ENCODE measurements at regions not wholly inside any gene's neighbourhood (a gene's known extent, or its start where the extent isn't known, plus 50 kb on each side); places are given as distances from the start of the nearest gene placed in this dataset.

DNA sequence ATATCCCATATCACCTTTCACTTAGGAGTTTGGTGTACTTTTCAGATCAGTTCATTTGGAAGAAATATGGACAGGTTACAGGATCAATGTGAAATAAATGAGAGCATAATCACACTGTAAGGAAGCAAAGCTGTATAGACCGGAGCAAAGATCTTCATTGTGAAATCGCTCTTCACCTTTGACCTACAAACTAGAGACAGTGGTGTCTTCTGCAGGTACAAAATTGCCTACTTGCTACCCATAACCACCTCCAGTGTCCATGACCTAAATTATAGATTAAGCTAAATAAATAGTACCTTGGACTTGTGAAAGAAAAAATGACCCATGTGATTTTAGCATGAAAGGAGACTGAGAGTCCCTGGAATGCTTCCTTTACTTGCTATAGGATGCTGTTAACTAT lies 379.5 kb upstream of the SUCLG2 start:
- no peak overlapping the region for H3K9ac ChIP-seq (ENCODE audit: insufficient read length)
- no peak for DNase-seq (ENCODE audit: low read depth, low spot score)
- TF ChIP-seq EZH2 (IDR thresholded peaks at IDR 0.05) (no peak), POLR2AphosphoS5 (IDR thresholded peaks at IDR 0.05; ENCODE audit: borderline replicate concordance, low read depth, low read length) (no peak)
- H3K36me3 ChIP-seq (ENCODE audit: insufficient read depth, low read length) = no peaks in the 10 kb centered on the region
- H3K9me3 ChIP-seq (ENCODE audit: low read depth, low read length) = no peaks in the 10 kb centered on the region
- no peak overlapping the region for H3K4me3 ChIP-seq
- H3K27ac ChIP-seq = no peak overlapping the region

DNA sequence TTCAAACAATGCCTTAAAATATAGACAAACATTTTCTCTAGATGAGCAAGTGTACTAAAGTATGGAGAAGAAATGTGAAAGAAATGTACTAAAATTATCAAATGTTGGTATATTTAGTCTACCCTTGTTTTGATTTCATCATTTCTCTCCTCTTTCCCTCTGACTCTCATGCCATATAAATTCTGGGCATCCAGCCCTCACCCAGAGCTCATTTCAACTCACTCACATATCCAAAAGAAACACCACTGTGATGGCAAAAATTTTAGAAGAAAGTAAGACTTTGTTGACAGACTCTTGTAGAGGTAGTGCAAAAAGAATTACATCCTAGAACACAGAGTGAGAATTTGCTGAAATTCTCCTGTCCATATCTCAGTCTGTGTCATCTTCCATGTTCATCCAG lies 377.8 kb upstream of the SUCLG2 start:
- no peak for TF ChIP-seq FOXP2 (optimal IDR thresholded peaks at IDR 0.05; ENCODE audit: control extremely low read depth, extremely low read length, insufficient read depth)
- no peak for TF ChIP-seq EZH2 (IDR thresholded peaks at IDR 0.05)
- TF ChIP-seq POLR2AphosphoS5 (IDR thresholded peaks at IDR 0.05; ENCODE audit: borderline replicate concordance, low read depth, low read length) = no peak
- H3K27ac ChIP-seq = no peak overlapping the region
- no peak overlapping the region for H3K4me3 ChIP-seq
- H3K36me3 ChIP-seq (ENCODE audit: insufficient read depth, low read length) = no peaks in the 10 kb centered on the region
- no peak overlapping the region for H3K9ac ChIP-seq (ENCODE audit: insufficient read length)
- no peak for DNase-seq (ENCODE audit: low read depth, low spot score)
- H3K9me3 ChIP-seq (ENCODE audit: low read depth, low read length) = no peaks in the 10 kb centered on the region

DNA sequence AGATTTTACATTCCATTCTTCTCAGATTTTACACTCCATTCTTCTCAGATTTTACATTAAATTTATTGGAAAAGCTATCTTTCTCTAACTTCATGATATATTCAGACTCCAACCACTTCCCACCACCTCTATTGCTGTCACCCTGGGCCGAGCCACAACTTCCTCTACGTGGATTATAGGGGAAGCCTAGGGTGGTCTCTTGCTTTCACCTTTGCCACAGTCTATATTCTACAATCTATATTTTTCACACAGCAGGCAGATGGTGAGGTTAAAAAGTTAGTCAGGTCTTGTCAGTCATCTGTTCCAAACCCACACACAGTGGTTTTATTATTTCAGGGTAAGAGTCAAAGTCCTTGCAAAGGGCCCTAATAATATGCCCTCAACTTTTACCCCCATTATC lies 370.8 kb upstream of the SUCLG2 start:
- Histone ChIP-seq H3K27ac (no peak overlapping the region), H3K9me3 (ENCODE audit: low read depth, low read length) (no peaks in the 10 kb centered on the region), H3K36me3 (ENCODE audit: insufficient read depth, low read length) (no peaks in the 10 kb centered on the region), H3K4me3 (no peak overlapping the region), H3K9ac (ENCODE audit: insufficient read length) (no peak overlapping the region)
- no peak for TF ChIP-seq FOXP2 (optimal IDR thresholded peaks at IDR 0.05; ENCODE audit: control extremely low read depth, extremely low read length, insufficient read depth)
- no peak for TF ChIP-seq EZH2 (IDR thresholded peaks at IDR 0.05)
- TF ChIP-seq POLR2AphosphoS5 (IDR thresholded peaks at IDR 0.05; ENCODE audit: borderline replicate concordance, low read depth, low read length) = no peak
- no peak for DNase-seq (ENCODE audit: low read depth, low spot score)

DNA sequence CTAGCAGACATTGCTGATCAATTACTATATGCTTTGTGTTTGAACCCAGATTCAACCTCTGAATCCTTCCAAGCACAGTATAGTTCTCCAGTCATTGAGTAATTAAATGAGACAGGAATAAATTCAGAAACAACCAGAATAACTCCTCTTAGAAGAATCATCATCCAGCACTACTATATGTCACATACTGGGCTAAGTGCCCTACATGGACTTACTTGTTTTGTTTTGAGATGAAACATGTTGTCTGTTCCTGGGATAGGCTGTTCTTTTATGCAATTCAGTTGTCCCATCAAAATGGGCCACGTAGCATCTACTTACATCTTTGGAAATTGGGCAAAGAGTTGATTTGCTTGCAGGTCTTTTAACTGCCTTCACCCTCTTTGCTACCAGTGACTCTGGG lies 365.5 kb upstream of the SUCLG2 start:
- TF ChIP-seq EZH2 (IDR thresholded peaks at IDR 0.05) (no peak), POLR2AphosphoS5 (IDR thresholded peaks at IDR 0.05; ENCODE audit: borderline replicate concordance, low read depth, low read length) (no peak), FOXP2 (optimal IDR thresholded peaks at IDR 0.05; ENCODE audit: control extremely low read depth, extremely low read length, insufficient read depth) (no peak)
- H3K36me3 ChIP-seq (ENCODE audit: insufficient read depth, low read length) = no peaks in the 10 kb centered on the region
- no peak overlapping the region for H3K9ac ChIP-seq (ENCODE audit: insufficient read length)
- no peaks in the 10 kb centered on the region for H3K9me3 ChIP-seq (ENCODE audit: low read depth, low read length)
- no peak for DNase-seq (ENCODE audit: low read depth, low spot score)
- no peak overlapping the region for H3K4me3 ChIP-seq
- no peak overlapping the region for H3K27ac ChIP-seq

DNA sequence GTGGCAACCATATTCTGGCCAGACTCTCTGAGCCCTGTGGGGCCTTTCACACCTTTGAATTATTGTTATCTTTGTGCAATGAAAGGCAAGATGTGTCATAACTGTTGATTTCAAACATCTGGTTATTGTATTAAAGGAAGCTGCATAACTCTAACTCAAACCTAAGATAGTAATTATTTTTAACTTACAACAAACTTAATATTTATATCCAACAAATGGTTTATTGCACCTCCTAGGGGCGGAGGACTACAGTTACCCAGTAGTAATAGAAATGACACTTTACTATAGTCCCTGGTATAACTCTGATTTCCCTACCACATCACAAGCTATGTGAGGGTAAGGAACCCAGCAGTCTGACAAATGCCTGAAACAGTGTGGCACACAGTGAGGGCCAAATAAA lies 363.9 kb upstream of the SUCLG2 start:
- TF ChIP-seq POLR2AphosphoS5 (IDR thresholded peaks at IDR 0.05; ENCODE audit: borderline replicate concordance, low read depth, low read length) (no peak), EZH2 (IDR thresholded peaks at IDR 0.05) (no peak), FOXP2 (optimal IDR thresholded peaks at IDR 0.05; ENCODE audit: control extremely low read depth, extremely low read length, insufficient read depth) (no peak)
- H3K27ac ChIP-seq = no peak overlapping the region
- no peak overlapping the region for H3K4me3 ChIP-seq
- H3K9me3 ChIP-seq (ENCODE audit: low read depth, low read length) = no peaks in the 10 kb centered on the region
- no peaks in the 10 kb centered on the region for H3K36me3 ChIP-seq (ENCODE audit: insufficient read depth, low read length)
- H3K9ac ChIP-seq (ENCODE audit: insufficient read length) = no peak overlapping the region
- no peak for DNase-seq (ENCODE audit: low read depth, low spot score)

DNA sequence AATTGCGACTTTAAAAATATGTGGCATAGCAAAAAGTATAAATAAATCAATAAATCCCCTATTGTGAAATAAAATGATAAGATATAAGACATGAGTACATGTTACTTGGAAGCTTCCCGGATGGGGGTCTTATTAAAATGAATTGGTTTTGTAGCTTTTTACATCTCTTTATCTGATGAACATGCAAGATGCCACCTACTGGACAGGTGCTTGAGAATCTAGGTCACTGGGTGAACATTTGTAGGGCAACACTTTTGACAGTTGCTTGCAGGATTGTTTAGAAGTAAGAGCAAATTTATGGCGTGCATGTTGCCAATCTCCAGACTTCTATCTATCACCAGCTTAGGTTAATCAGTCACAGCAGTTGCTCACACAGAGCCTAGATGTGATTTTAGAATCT lies 362.7 kb upstream of the SUCLG2 start:
- no peak overlapping the region for H3K27ac ChIP-seq
- no peak overlapping the region for H3K4me3 ChIP-seq
- H3K36me3 ChIP-seq (ENCODE audit: insufficient read depth, low read length) = no peaks in the 10 kb centered on the region
- H3K9me3 ChIP-seq (ENCODE audit: low read depth, low read length) = no peaks in the 10 kb centered on the region
- H3K9ac ChIP-seq (ENCODE audit: insufficient read length) = no peak overlapping the region
- no peak for DNase-seq (ENCODE audit: low read depth, low spot score)
- TF ChIP-seq FOXP2 (optimal IDR thresholded peaks at IDR 0.05; ENCODE audit: control extremely low read depth, extremely low read length, insufficient read depth) (no peak), EZH2 (IDR thresholded peaks at IDR 0.05) (no peak), POLR2AphosphoS5 (IDR thresholded peaks at IDR 0.05; ENCODE audit: borderline replicate concordance, low read depth, low read length) (no peak)

DNA sequence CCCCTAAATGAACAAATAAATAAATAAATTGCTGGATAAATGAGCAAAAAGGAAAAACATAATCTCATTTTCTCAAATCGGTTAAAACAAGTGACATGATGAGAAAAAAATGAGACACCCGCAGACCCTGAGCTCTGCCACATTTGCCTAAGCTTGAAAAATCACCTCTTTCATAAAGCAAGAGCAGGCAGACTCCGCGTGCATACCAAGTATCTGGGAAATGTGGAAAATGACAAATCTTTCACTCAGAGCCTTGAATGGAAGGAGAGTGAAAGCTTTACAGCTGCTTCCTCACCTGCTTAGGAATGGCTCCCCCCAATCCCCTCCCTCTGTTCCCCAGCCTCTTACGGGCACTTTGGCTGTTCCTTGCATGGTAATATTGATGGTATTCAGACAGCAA lies 355.5 kb upstream of the SUCLG2 start:
- Histone ChIP-seq H3K4me3 (no peak overlapping the region), H3K27ac (no peak overlapping the region), H3K9ac (ENCODE audit: insufficient read length) (no peak overlapping the region), H3K36me3 (ENCODE audit: insufficient read depth, low read length) (no peaks in the 10 kb centered on the region), H3K9me3 (ENCODE audit: low read depth, low read length) (no peaks in the 10 kb centered on the region)
- TF ChIP-seq EZH2 (IDR thresholded peaks at IDR 0.05) (no peak), FOXP2 (optimal IDR thresholded peaks at IDR 0.05; ENCODE audit: control extremely low read depth, extremely low read length, insufficient read depth) (no peak), POLR2AphosphoS5 (IDR thresholded peaks at IDR 0.05; ENCODE audit: borderline replicate concordance, low read depth, low read length) (no peak)
- no peak for DNase-seq (ENCODE audit: low read depth, low spot score)

DNA sequence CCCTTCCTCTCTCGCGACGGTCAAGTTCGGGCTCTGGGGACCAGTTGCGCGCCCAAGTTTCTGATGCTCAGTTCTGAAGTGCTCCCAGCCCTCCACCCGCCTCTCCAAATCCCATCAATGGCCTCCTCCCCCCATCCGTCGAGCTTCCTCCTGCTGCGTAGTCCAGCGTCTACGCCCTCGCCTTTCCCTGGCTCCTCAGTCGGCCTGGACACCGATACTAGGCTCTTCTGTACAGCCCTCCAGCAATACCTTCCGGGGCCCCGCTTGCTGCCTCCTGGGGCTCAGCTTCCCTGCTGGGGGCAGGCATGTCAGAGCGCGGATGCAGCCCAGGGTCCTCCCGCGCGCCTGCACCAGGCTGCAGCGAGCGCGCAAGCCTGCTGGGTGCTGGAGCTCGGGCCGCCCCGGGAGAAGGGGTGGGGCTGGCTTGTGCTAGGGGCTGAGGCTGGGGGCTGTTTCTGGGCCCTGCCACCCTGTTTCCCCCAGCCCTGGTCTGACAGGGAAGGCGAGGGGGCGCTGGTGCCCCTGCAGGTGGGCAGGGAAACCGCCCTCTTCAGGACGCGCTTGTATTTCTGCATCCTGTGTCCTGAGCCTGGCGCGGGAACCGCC lies 353.3 kb upstream of the SUCLG2 start:
- no peaks in the 10 kb centered on the region for H3K36me3 ChIP-seq (ENCODE audit: insufficient read depth, low read length)
- H3K9ac ChIP-seq (ENCODE audit: insufficient read length) = no peak overlapping the region
- H3K4me3 ChIP-seq = no peak overlapping the region
- DNase-seq (ENCODE audit: low read depth, low spot score) = no peak
- H3K27ac ChIP-seq = no peak overlapping the region
- TF ChIP-seq POLR2AphosphoS5 (IDR thresholded peaks at IDR 0.05; ENCODE audit: borderline replicate concordance, low read depth, low read length) = no peak
- TF ChIP-seq EZH2 (IDR thresholded peaks at IDR 0.05) = no peak
- no peak for TF ChIP-seq FOXP2 (optimal IDR thresholded peaks at IDR 0.05; ENCODE audit: control extremely low read depth, extremely low read length, insufficient read depth)
- no peaks in the 10 kb centered on the region for H3K9me3 ChIP-seq (ENCODE audit: low read depth, low read length)

DNA sequence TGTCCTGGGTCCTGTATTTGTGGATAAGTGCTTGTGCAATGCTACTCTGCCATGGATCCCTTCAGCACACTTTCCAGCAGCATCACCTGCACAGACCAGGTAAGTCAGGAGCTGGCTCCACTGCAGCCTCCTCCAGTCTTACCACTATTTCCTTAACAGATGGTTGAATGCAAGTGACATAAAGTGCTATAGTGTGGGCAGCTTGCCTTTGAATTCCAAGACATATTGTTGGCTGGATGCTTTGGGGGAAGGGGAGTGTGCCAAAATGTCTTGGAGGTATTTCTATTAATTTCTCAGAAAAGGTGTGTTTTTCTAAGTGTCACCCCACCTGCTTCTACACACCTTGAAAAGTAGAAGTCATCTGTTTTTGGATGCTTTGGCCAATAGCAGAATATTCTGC lies 352.2 kb upstream of the SUCLG2 start:
- no peaks in the 10 kb centered on the region for H3K36me3 ChIP-seq (ENCODE audit: insufficient read depth, low read length)
- H3K27ac ChIP-seq = no peak overlapping the region
- no peak for DNase-seq (ENCODE audit: low read depth, low spot score)
- no peak overlapping the region for H3K4me3 ChIP-seq
- TF ChIP-seq POLR2AphosphoS5 (IDR thresholded peaks at IDR 0.05; ENCODE audit: borderline replicate concordance, low read depth, low read length) (no peak), EZH2 (IDR thresholded peaks at IDR 0.05) (no peak), FOXP2 (optimal IDR thresholded peaks at IDR 0.05; ENCODE audit: control extremely low read depth, extremely low read length, insufficient read depth) (no peak)
- no peak overlapping the region for H3K9ac ChIP-seq (ENCODE audit: insufficient read length)
- no peaks in the 10 kb centered on the region for H3K9me3 ChIP-seq (ENCODE audit: low read depth, low read length)
